ENCODE measurements at regions not wholly inside any gene's neighbourhood (a gene's known extent, or its start where the extent isn't known, plus 50 kb on each side); places are given as distances from the start of the nearest gene placed in this dataset.
"Not testable (repeated sequence)": the region's sequence is repeated elsewhere in the genome, so short reads cannot be mapped to it uniquely, and the experiment has no call there.

- peak; percentile 86 for TF ChIP-seq CTCF (IDR thresholded peaks at IDR 0.05; ENCODE audit: low read depth, low read length, missing control alignments)
- no peak overlapping the region for H3K4me3 ChIP-seq (ENCODE audit: low read depth, low read length)
- peak; percentile 33 for DNase-seq (ENCODE audit: low read depth)
Observed at GRCh38 chr3:34106879-34107278, 308.4 kb downstream of the PDCD6IP start.

- TF ChIP-seq CTCF (IDR thresholded peaks at IDR 0.05; ENCODE audit: low read depth, low read length, missing control alignments), result no peak
- peak; percentile 37 for DNase-seq (ENCODE audit: low read depth)
- no peak overlapping the region for H3K4me3 ChIP-seq (ENCODE audit: low read depth, low read length)
Observed at GRCh38 chr3:34107669-34108068, 309.2 kb downstream of the PDCD6IP start.

- no peak for DNase-seq (ENCODE audit: low read depth)
Observed at GRCh38 chr3:34109021-34109420, 310.6 kb downstream of the PDCD6IP start.

GRCh38 chr3:34109846-34110245 is 311.4 kb downstream of the PDCD6IP start:
- H3K4me3 ChIP-seq (ENCODE audit: low read depth, low read length), result no peak overlapping the region
- no peak for TF ChIP-seq CTCF (IDR thresholded peaks at IDR 0.05; ENCODE audit: low read depth, low read length, missing control alignments)
- DNase-seq (ENCODE audit: low read depth), result no peak

More at GRCh38 chr3:34109021-34109420, 310.6 kb downstream of the PDCD6IP start:
- no peak overlapping the region for H3K4me3 ChIP-seq (ENCODE audit: low read depth, low read length)
- no peak for TF ChIP-seq CTCF (IDR thresholded peaks at IDR 0.05; ENCODE audit: low read depth, low read length, missing control alignments)

- no peak for DNase-seq (ENCODE audit: low read depth)
- H3K4me3 ChIP-seq (ENCODE audit: low read depth, low read length), result no peak overlapping the region
- TF ChIP-seq CTCF (IDR thresholded peaks at IDR 0.05; ENCODE audit: low read depth, low read length, missing control alignments), result no peak
Observed at GRCh38 chr3:34111361-34111760, 312.9 kb downstream of the PDCD6IP start.

- not testable (repeated sequence) for DNase-seq (ENCODE audit: low read depth); H3K4me3 ChIP-seq (ENCODE audit: low read depth, low read length)
Observed at GRCh38 chr3:34112261-34112660, 313.8 kb downstream of the PDCD6IP start.

GRCh38 chr3:34131091-34131490 is 332.7 kb downstream of the PDCD6IP start:
- no peak for DNase-seq (ENCODE audit: low read depth)
- TF ChIP-seq CTCF (IDR thresholded peaks at IDR 0.05; ENCODE audit: low read depth, low read length, missing control alignments), result no peak
- H3K4me3 ChIP-seq (ENCODE audit: low read depth, low read length), result no peak overlapping the region

All from GM12864 (cell line).